ENCODE measurements at regions not wholly inside any gene's neighbourhood (a gene's known extent, or its start where the extent isn't known, plus 50 kb on each side); places are given as distances from the start of the nearest gene placed in this dataset.

DNA sequence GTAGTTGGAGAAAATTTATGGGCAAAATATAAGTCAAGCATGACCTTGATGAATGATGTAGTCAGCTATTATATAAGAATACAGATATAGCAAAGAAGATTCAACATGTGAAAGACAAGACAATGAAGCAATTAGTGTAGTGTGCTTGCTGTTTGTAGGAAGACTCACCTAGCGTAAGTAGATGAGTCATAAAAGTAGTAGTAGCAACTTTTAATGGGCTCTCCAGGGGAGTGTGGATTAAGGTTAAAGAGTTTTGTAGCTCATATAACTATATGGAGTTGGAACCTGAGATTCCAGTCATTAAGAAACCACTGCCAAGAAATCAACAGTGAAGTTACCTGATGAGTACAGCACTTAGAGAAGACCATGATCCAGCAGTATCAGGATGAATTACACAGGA, 444.7 kb upstream of the CNTN3 start:
- intact Hi-C loops (cut with DNase I), result no loop called here

DNA sequence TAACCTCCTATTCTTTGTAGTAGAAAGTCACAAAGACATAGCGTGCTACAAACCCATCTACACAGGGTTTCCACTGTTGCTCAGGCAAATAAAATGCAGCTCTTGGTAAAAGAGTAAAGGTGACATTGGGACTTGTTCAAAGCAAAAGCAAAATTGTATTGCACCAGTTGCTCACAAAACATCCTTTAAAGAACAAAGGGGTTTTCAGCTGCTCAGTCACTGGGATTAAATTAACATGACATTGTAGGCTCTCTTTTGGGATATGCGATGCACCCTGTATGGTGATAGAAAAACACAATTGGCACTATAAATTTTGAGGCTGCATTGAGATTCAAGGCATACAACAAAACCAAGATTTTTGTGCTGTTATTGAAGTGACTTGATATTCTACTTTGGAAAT, 447.3 kb upstream of the CNTN3 start:
- TF ChIP-seq, protein P1, sequence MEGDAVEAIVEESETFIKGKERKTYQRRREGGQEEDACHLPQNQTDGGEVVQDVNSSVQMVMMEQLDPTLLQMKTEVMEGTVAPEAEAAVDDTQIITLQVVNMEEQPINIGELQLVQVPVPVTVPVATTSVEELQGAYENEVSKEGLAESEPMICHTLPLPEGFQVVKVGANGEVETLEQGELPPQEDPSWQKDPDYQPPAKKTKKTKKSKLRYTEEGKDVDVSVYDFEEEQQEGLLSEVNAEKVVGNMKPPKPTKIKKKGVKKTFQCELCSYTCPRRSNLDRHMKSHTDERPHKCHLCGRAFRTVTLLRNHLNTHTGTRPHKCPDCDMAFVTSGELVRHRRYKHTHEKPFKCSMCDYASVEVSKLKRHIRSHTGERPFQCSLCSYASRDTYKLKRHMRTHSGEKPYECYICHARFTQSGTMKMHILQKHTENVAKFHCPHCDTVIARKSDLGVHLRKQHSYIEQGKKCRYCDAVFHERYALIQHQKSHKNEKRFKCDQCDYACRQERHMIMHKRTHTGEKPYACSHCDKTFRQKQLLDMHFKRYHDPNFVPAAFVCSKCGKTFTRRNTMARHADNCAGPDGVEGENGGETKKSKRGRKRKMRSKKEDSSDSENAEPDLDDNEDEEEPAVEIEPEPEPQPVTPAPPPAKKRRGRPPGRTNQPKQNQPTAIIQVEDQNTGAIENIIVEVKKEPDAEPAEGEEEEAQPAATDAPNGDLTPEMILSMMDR (IDR thresholded peaks at IDR 0.05), result no peak
- H3K27me3 ChIP-seq (ENCODE audit: low read depth), result no peaks in the 10 kb centered on the region

More for the DNA sequence above, 444.7 kb upstream of the CNTN3 start:
- ATAC-seq, result no peak
- Histone ChIP-seq H3K27ac (no peak overlapping the region), H3K4me1 (no peaks in the 10 kb centered on the region), H3K27me3 (ENCODE audit: low read depth) (no peaks in the 10 kb centered on the region), H3K36me3 (no peaks in the 10 kb centered on the region), H3K4me3 (no peak overlapping the region), H3K9me3 (no peaks in the 10 kb centered on the region)
- no peak for DNase-seq
- TF ChIP-seq, protein P1 (IDR thresholded peaks at IDR 0.05), result no peak

DNA sequence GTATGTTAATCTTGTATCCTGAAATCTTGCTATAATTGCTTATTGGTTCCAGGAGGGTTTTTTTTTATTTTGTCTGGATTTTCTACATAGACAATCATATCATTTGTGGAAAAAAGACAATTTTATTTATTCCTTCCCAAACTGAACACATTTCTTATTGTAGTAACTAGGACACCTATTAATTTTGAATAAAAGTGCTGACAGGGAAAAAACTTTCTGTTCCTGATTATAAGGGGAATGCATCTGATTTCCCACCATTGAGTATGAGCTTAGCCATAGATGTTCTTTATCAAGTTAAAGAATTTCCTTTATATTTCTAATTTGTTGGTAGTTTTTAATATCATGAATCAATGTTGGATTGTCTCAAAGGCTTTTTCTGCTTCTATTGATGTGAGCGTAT, 460.7 kb upstream of the CNTN3 start:
- Histone ChIP-seq H3K4me1 (no peaks in the 10 kb centered on the region), H3K9me3 (no peaks in the 10 kb centered on the region), H3K36me3 (no peaks in the 10 kb centered on the region), H3K27ac (no peak overlapping the region), H3K27me3 (ENCODE audit: low read depth) (no peaks in the 10 kb centered on the region), H3K4me3 (no peak overlapping the region)
- no peak for DNase-seq
- no peak for ATAC-seq
- intact Hi-C loops (cut with DNase I), result no loop called here
- TF ChIP-seq, protein P1 (IDR thresholded peaks at IDR 0.05), result no peak

More for the DNA sequence above, 447.3 kb upstream of the CNTN3 start:
- no peaks in the 10 kb centered on the region for H3K4me1 ChIP-seq
- no peak overlapping the region for H3K27ac ChIP-seq
- intact Hi-C loops (cut with DNase I), result no loop called here
- H3K36me3 ChIP-seq, result no peaks in the 10 kb centered on the region
- DNase-seq (no peak), ATAC-seq (no peak)
- no peak overlapping the region for H3K4me3 ChIP-seq
- no peaks in the 10 kb centered on the region for H3K9me3 ChIP-seq

DNA sequence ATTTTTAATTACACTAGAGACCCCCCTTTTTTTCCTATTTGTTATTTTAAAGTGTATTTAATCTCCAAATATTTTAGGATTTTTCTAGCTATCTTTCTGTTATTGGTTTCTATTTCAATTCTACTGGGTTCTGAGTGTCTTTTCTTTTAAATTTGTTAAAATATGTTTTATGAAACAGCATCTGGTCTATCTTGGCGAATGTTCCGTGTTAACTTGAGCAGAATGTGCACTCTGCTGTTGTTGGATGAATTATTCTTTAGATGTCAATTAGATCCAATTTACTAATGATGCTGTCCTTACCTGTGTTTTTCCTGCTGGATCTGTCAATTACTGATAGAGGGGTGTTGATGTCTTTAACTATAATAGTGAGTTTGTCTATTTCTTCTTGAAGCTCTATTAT, 462.0 kb upstream of the CNTN3 start:
- Histone ChIP-seq H3K36me3 (no peaks in the 10 kb centered on the region), H3K9me3 (no peaks in the 10 kb centered on the region), H3K27ac (no peak overlapping the region), H3K27me3 (ENCODE audit: low read depth) (no peaks in the 10 kb centered on the region), H3K4me1 (no peaks in the 10 kb centered on the region), H3K4me3 (no peak overlapping the region)
- ATAC-seq (no peak), DNase-seq (no peak)
- TF ChIP-seq, protein P1 (IDR thresholded peaks at IDR 0.05), result no peak
- intact Hi-C loops (cut with DNase I), result no loop called here

DNA sequence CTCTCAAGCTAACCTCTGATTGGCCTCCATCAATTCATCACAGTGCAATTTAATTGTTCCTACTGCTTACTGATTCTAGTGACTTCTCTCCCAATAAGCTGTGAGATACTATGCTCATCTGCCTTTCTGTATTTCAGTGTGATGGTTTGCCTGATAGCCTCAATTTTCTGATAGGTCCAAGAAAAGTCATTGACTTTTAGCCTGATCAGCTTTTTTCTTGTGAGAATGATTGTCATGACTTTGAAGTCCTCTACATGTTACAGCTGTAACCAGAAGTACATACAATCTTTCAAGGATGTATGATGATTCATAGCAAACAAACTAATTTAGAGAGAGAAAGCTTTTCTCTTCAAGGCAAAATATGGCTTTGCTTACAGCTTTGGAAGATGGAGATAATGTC, 463.8 kb upstream of the CNTN3 start:
- intact Hi-C loops (cut with DNase I), result no loop called here
- TF ChIP-seq, protein P1 (IDR thresholded peaks at IDR 0.05), result no peak

DNA sequence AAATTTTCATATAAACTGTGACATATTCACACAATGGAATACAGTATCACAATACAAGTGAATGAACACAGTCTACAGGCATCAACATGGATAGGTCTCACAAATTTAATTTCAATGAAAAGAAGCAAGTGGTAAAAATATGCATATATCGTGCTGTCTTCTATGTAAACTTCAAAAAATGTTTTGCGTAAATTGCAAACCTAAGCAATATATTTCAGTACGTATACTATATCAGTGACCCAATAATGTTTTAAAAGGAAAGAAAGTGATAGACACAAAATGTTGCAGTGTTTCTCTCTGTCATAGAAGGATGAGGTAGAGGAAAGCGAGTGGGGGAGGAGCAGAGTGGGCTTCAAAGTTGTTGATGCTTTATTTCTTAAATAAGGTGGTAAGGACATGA, 468.4 kb upstream of the CNTN3 start:
- H3K36me3 ChIP-seq, result no peaks in the 10 kb centered on the region
- H3K27ac ChIP-seq, result no peak overlapping the region
- no peaks in the 10 kb centered on the region for H3K9me3 ChIP-seq
- TF ChIP-seq, protein P1 (IDR thresholded peaks at IDR 0.05), result no peak
- H3K4me3 ChIP-seq, result no peak overlapping the region
- H3K27me3 ChIP-seq (ENCODE audit: low read depth), result no peaks in the 10 kb centered on the region
- intact Hi-C loops (cut with DNase I), result no loop called here
- DNase-seq (no peak), ATAC-seq (no peak)
- H3K4me1 ChIP-seq, result no peaks in the 10 kb centered on the region

More for the DNA sequence above, 463.8 kb upstream of the CNTN3 start:
- Histone ChIP-seq H3K27ac (no peak overlapping the region), H3K27me3 (ENCODE audit: low read depth) (no peaks in the 10 kb centered on the region), H3K36me3 (no peaks in the 10 kb centered on the region), H3K9me3 (no peaks in the 10 kb centered on the region), H3K4me1 (no peaks in the 10 kb centered on the region), H3K4me3 (no peak overlapping the region)
- DNase-seq, result no peak
- no peak for ATAC-seq

Data from lower lobe of right lung (tissue), 2 donors.